ENCODE measurements at regions not wholly inside any gene's neighbourhood (a gene's known extent, or its start where the extent isn't known, plus 50 kb on each side); places are given as distances from the start of the nearest gene placed in this dataset.

- TF ChIP-seq CTCF (IDR thresholded peaks at IDR 0.05) = no peak
- TF ChIP-seq POLR2A (IDR thresholded peaks at IDR 0.05) = no peak
These were observed 243.8 kb downstream of the TSN start for GRCh38 chr2:121999264-121999663.

All from esophagus squamous epithelium (tissue), 4 donors.